ENCODE measurements at regions not wholly inside any gene's neighbourhood (a gene's known extent, or its start where the extent isn't known, plus 50 kb on each side); places are given as distances from the start of the nearest gene placed in this dataset.

DNA sequence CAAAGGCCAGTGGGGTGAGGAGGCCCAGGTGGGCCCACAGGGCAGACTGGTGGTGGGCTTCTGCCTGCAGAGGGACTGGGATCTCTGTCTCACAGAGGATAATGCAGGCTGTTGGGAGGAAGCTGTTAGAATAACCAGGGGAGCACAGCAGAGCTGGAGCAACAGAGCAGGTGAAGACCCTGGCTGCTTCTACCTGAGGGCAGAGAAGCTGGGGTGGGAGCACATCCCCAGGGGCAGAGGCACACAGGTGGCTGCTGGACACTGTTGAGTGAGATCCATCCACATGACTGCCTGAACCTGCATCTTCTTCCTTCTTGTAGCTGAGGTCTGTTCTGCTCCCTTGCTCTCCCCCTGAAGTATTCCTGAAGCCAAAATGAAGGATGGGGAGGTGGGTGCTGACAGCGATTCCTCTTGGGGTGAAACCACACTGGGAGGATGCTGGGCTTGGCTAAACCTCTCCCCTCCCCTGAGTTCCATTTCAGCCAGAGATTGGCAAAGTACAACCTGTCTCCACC lies 1725.0 kb downstream of the TP53TG3F start:
- WGBS, 5 donors, result 41 to 76% (median 67%) methylated on average over 1 of the region's 1 CpG
- DNase-seq, result peak; percentile 37
- no peaks in the 10 kb centered on the region for H3K4me1 ChIP-seq
- no peaks in the 10 kb centered on the region for H3K36me3 ChIP-seq
- H3K27ac ChIP-seq, result no peak overlapping the region
- no peaks in the 10 kb centered on the region for H3K27me3 ChIP-seq (replicated peaks in 1 of 7)
- TF ChIP-seq POLR2A (IDR thresholded peaks at IDR 0.05), result no peak
- TF ChIP-seq POLR2AphosphoS5 (IDR thresholded peaks at IDR 0.05), result no peak
- TF ChIP-seq, protein P1, sequence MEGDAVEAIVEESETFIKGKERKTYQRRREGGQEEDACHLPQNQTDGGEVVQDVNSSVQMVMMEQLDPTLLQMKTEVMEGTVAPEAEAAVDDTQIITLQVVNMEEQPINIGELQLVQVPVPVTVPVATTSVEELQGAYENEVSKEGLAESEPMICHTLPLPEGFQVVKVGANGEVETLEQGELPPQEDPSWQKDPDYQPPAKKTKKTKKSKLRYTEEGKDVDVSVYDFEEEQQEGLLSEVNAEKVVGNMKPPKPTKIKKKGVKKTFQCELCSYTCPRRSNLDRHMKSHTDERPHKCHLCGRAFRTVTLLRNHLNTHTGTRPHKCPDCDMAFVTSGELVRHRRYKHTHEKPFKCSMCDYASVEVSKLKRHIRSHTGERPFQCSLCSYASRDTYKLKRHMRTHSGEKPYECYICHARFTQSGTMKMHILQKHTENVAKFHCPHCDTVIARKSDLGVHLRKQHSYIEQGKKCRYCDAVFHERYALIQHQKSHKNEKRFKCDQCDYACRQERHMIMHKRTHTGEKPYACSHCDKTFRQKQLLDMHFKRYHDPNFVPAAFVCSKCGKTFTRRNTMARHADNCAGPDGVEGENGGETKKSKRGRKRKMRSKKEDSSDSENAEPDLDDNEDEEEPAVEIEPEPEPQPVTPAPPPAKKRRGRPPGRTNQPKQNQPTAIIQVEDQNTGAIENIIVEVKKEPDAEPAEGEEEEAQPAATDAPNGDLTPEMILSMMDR (IDR thresholded peaks at IDR 0.05 in 8 of 11, conservative IDR thresholded peaks at IDR 0.05 in 3 of 11), result no peak
- intact Hi-C loops (cut with DNase I; ENCODE audit: low total_unique reads), result no loop called here
- H3K4me3 ChIP-seq, result no peak overlapping the region
- peaks cover 0 to 79% (median 54%) of the 10 kb centered on the region in 8 donors for H3K9me3 ChIP-seq

- WGBS, 5 donors, result 48 to 67% (median 55%) methylated on average over 1 to 3 of the region's 3 CpGs; no CpG with 5 or more reads in 1 of the 5 donors
- Histone ChIP-seq H3K9me3 (peaks cover 0 to 79% (median 52%) of the 10 kb centered on the region in 8 donors), H3K27me3 (replicated peaks in 1 of 7) (no peaks in the 10 kb centered on the region), H3K4me3 (no peak overlapping the region), H3K27ac (no peak overlapping the region), H3K4me1 (no peaks in the 10 kb centered on the region), H3K36me3 (no peaks in the 10 kb centered on the region)
- TF ChIP-seq, protein P1 (IDR thresholded peaks at IDR 0.05 in 8 of 11, conservative IDR thresholded peaks at IDR 0.05 in 3 of 11), result no peak
- TF ChIP-seq POLR2A (IDR thresholded peaks at IDR 0.05), result no peak
- no peak for TF ChIP-seq POLR2AphosphoS5 (IDR thresholded peaks at IDR 0.05)
- intact Hi-C loops (cut with DNase I; ENCODE audit: low total_unique reads), result no loop called here
- peak; percentile 49 for DNase-seq
Measured at GRCh38 chr16:35185366-35186044, 1726.1 kb downstream of the TP53TG3F start.

DNA sequence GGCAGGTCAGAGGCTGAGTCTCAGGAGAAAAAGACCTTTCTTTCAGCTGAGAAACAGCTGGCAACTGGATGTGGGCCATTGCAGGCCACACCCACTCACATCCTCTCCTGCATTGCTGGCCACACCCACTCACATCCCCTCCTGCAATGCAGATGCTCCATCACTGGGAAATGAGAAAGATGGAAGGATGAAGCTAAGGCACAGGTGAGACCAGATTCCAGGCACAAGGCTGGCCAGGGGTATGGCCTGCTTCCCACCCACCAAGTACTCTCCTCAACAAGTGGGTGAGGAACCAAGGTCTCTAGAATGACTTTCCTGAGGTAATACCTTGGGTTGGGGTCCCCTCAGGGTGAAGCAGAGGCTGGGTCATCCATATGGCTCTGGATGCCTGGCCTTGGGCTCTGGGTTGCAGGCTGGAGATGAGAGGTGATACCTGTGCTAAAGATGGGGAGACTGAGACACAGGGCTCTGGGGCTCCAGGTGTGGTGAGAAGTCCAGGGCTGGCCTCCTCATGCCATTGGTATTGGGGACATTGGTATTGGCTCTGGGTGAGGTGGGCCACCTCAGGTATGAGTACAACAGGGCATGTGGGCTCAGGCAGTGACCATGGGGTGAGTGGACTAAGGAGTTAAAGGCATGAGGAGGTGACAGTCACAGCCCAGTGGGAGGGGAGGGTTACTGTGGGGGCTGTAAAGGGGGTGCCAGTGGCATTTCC lies 1726.8 kb downstream of the TP53TG3F start:
- TF ChIP-seq, protein P1 (IDR thresholded peaks at IDR 0.05 in 8 of 11, conservative IDR thresholded peaks at IDR 0.05 in 3 of 11), result no peak
- no peak for TF ChIP-seq POLR2AphosphoS5 (IDR thresholded peaks at IDR 0.05)
- no peak for TF ChIP-seq POLR2A (IDR thresholded peaks at IDR 0.05)
- peak; percentile 45 for DNase-seq
- intact Hi-C loops (cut with DNase I; ENCODE audit: low total_unique reads), result no loop called here

DNA sequence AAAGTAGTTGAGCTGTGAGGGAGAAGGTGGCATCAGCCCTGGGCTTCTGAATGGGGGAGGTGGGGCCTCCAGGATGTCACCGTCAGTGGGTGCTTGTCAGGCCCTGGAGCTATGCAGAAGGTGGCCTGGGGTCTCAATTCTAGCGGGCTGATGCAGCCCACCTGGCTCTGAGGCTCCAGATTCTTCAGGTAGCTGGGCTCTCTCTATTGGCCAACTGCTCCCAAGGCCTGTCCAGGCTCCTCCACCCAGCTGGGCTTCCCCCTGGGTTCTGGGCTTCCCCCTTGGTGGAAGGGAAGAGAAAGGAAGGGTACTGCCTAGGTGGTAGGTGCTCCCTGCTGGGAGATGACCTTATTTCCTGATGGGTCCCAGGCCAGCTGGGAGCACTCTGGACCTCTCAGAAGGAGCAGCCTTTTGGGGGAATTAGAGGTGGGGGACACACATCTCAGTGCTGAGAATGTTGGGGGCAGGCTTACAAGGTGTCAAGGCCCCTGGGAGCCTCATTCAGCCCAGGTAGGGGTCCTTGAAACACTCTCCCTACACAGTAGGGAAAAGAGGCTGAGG lies 1728.3 kb downstream of the TP53TG3F start:
- no peaks in the 10 kb centered on the region for H3K4me1 ChIP-seq
- no peaks in the 10 kb centered on the region for H3K27me3 ChIP-seq (replicated peaks in 1 of 7)
- DNase-seq, result no peak
- intact Hi-C loops (cut with DNase I; ENCODE audit: low total_unique reads), result no loop called here
- H3K4me3 ChIP-seq, result no peak overlapping the region
- WGBS, 5 donors, result 34 to 72% (median 54%) methylated on average over 2 of the region's 2 CpGs
- peaks cover 0 to 60% (median 42%) of the 10 kb centered on the region in 8 donors for H3K9me3 ChIP-seq
- H3K27ac ChIP-seq, result no peak overlapping the region
- TF ChIP-seq, protein P1 (IDR thresholded peaks at IDR 0.05 in 8 of 11, conservative IDR thresholded peaks at IDR 0.05 in 3 of 11), result no peak
- TF ChIP-seq POLR2AphosphoS5 (IDR thresholded peaks at IDR 0.05) (no peak), POLR2A (IDR thresholded peaks at IDR 0.05) (no peak)
- H3K36me3 ChIP-seq, result no peaks in the 10 kb centered on the region

More for the DNA sequence above, 1726.8 kb downstream of the TP53TG3F start:
- Histone ChIP-seq H3K4me1 (no peaks in the 10 kb centered on the region), H3K9me3 (peaks cover 0 to 75% (median 50%) of the 10 kb centered on the region in 8 donors), H3K4me3 (no peak overlapping the region), H3K36me3 (no peaks in the 10 kb centered on the region), H3K27ac (no peak overlapping the region), H3K27me3 (replicated peaks in 1 of 7) (no peaks in the 10 kb centered on the region)
